ENCODE measurements at regions not wholly inside any gene's neighbourhood (a gene's known extent, or its start where the extent isn't known, plus 50 kb on each side); places are given as distances from the start of the nearest gene placed in this dataset.

DNA sequence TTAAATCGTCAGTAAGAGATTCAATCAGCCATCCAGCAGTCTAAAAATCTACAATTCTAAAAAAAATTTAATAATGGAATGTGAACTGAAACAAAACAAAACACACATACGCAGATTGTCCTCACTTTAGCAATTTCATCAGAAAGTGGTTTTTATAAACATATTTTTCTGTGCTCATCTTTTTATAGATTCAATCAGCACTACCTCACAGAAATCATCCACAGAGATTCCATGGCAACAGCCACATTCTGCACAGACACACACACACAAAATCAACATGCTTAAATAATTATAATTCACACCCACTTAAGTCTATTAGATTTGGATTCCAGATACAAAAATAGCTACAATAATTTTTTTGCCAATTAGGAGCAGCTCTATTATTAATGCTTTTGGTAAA lies 149.0 kb upstream of the KCNIP4 start:
- no peaks in the 10 kb centered on the region for H4K20me1 ChIP-seq (ENCODE audit: control insufficient read depth, extremely low read depth, insufficient read depth, low read length)

GRCh38 chr4:22094217-22094616 lies 145.6 kb upstream of the KCNIP4 start:
- no peaks in the 10 kb centered on the region for H3K79me2 ChIP-seq (ENCODE audit: control insufficient read depth, insufficient read depth, low read length)
- no peak overlapping the region for H2AFZ ChIP-seq (ENCODE audit: low read length)
- H3K9ac ChIP-seq (ENCODE audit: insufficient read depth, low read length): no peak overlapping the region
- TF ChIP-seq, protein P1, sequence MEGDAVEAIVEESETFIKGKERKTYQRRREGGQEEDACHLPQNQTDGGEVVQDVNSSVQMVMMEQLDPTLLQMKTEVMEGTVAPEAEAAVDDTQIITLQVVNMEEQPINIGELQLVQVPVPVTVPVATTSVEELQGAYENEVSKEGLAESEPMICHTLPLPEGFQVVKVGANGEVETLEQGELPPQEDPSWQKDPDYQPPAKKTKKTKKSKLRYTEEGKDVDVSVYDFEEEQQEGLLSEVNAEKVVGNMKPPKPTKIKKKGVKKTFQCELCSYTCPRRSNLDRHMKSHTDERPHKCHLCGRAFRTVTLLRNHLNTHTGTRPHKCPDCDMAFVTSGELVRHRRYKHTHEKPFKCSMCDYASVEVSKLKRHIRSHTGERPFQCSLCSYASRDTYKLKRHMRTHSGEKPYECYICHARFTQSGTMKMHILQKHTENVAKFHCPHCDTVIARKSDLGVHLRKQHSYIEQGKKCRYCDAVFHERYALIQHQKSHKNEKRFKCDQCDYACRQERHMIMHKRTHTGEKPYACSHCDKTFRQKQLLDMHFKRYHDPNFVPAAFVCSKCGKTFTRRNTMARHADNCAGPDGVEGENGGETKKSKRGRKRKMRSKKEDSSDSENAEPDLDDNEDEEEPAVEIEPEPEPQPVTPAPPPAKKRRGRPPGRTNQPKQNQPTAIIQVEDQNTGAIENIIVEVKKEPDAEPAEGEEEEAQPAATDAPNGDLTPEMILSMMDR (conservative IDR thresholded peaks at IDR 0.05 in 1 of 2, IDR thresholded peaks at IDR 0.05 in 1 of 2; ENCODE audit: low read depth in 1 of 2, low read length in 2 of 2): no peak
- no peak for TF ChIP-seq EZH2 (IDR thresholded peaks at IDR 0.05; ENCODE audit: low read length, missing control alignments)
- DNase-seq (ENCODE audit: low read depth in 2 of 2): no peak
- H3K4me1 ChIP-seq (ENCODE audit: control insufficient read depth, extremely low read depth, insufficient read depth, low read length): no peaks in the 10 kb centered on the region
- no peaks in the 10 kb centered on the region for H3K27me3 ChIP-seq (ENCODE audit: control insufficient read depth, insufficient read depth, low read length)
- H3K36me3 ChIP-seq (ENCODE audit: control insufficient read depth, insufficient read depth, low read length): no peaks in the 10 kb centered on the region
- no peaks in the 10 kb centered on the region for H4K20me1 ChIP-seq (ENCODE audit: control insufficient read depth, extremely low read depth, insufficient read depth, low read length)
- H3K27ac ChIP-seq (ENCODE audit: insufficient read depth, low read length): no peak overlapping the region
- no peaks in the 10 kb centered on the region for H3K9me3 ChIP-seq (ENCODE audit: control insufficient read depth, insufficient read depth, low read depth, low read length)
- H3K4me3 ChIP-seq (replicated peaks in 1 of 4; ENCODE audit: control extremely low read depth in 1 of 4, insufficient read depth in 1 of 4, low read depth in 3 of 4, low read length in 4 of 4): no peak overlapping the region
- no peak overlapping the region for H3K4me2 ChIP-seq (ENCODE audit: extremely low read depth, insufficient read depth, low read length)

More for the DNA sequence above, 149.0 kb upstream of the KCNIP4 start:
- H3K4me1 ChIP-seq (ENCODE audit: control insufficient read depth, extremely low read depth, insufficient read depth, low read length): no peaks in the 10 kb centered on the region
- no peaks in the 10 kb centered on the region for H3K27me3 ChIP-seq (ENCODE audit: control insufficient read depth, insufficient read depth, low read length)
- H3K36me3 ChIP-seq (ENCODE audit: control insufficient read depth, insufficient read depth, low read length): no peaks in the 10 kb centered on the region
- no peak overlapping the region for H3K27ac ChIP-seq (ENCODE audit: insufficient read depth, low read length)
- no peaks in the 10 kb centered on the region for H3K79me2 ChIP-seq (ENCODE audit: control insufficient read depth, insufficient read depth, low read length)
- no peaks in the 10 kb centered on the region for H3K9me3 ChIP-seq (ENCODE audit: control insufficient read depth, insufficient read depth, low read depth, low read length)
- no peak overlapping the region for H3K4me2 ChIP-seq (ENCODE audit: extremely low read depth, insufficient read depth, low read length)
- H2AFZ ChIP-seq (ENCODE audit: low read length): no peak overlapping the region
- no peak for DNase-seq (ENCODE audit: low read depth in 2 of 2)
- no peak overlapping the region for H3K9ac ChIP-seq (ENCODE audit: insufficient read depth, low read length)
- TF ChIP-seq EZH2 (IDR thresholded peaks at IDR 0.05; ENCODE audit: low read length, missing control alignments): no peak
- TF ChIP-seq, protein P1 (conservative IDR thresholded peaks at IDR 0.05 in 1 of 2, IDR thresholded peaks at IDR 0.05 in 1 of 2; ENCODE audit: low read depth in 1 of 2, low read length in 2 of 2): no peak
- no peak overlapping the region for H3K4me3 ChIP-seq (replicated peaks in 1 of 4; ENCODE audit: control extremely low read depth in 1 of 4, insufficient read depth in 1 of 4, low read depth in 3 of 4, low read length in 4 of 4)

DNA sequence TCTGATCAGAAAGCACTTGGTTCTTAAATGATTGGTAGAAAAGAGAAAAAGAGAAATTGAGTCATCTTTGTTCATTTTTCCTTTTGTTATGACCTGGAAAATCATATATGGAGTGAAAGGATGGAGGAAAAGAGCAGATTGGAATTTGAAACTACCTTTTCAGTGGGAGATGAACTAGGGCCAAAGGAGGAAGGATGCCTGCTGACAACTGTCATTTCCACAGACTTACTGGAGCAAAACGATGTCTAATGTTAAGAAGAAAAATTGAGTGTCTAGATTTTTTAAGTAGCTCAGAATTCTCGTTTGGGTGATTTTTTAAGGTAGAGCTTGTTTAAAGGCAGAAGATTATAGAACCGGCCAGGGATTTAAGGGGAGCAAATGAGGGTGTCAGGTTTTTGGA lies 144.6 kb upstream of the KCNIP4 start:
- Histone ChIP-seq H3K4me3 (replicated peaks in 1 of 4; ENCODE audit: control extremely low read depth in 1 of 4, insufficient read depth in 1 of 4, low read depth in 3 of 4, low read length in 4 of 4) (no peak overlapping the region), H3K4me2 (ENCODE audit: extremely low read depth, insufficient read depth, low read length) (no peak overlapping the region), H4K20me1 (ENCODE audit: control insufficient read depth, extremely low read depth, insufficient read depth, low read length) (no peaks in the 10 kb centered on the region), H3K36me3 (ENCODE audit: control insufficient read depth, insufficient read depth, low read length) (no peaks in the 10 kb centered on the region), H3K4me1 (ENCODE audit: control insufficient read depth, extremely low read depth, insufficient read depth, low read length) (no peaks in the 10 kb centered on the region), H3K27me3 (ENCODE audit: control insufficient read depth, insufficient read depth, low read length) (no peaks in the 10 kb centered on the region), H3K9ac (ENCODE audit: insufficient read depth, low read length) (no peak overlapping the region), H3K27ac (ENCODE audit: insufficient read depth, low read length) (no peak overlapping the region), H3K79me2 (ENCODE audit: control insufficient read depth, insufficient read depth, low read length) (no peaks in the 10 kb centered on the region), H3K9me3 (ENCODE audit: control insufficient read depth, insufficient read depth, low read depth, low read length) (no peaks in the 10 kb centered on the region), H2AFZ (ENCODE audit: low read length) (no peak overlapping the region)
- no peak for DNase-seq (ENCODE audit: low read depth in 2 of 2)
- TF ChIP-seq, protein P1 (conservative IDR thresholded peaks at IDR 0.05 in 1 of 2, IDR thresholded peaks at IDR 0.05 in 1 of 2; ENCODE audit: low read depth in 1 of 2, low read length in 2 of 2): no peak
- TF ChIP-seq EZH2 (IDR thresholded peaks at IDR 0.05; ENCODE audit: low read length, missing control alignments): no peak

All from fibroblast of lung (primary cell).